K562 (cell line): ENCODE measurements at regions not wholly inside any gene's neighbourhood (a gene's known extent, or its start where the extent isn't known, plus 50 kb on each side); places are given as distances from the start of the nearest gene placed in this dataset.

Source experiments
- ETV6 ChIP-seq, 3 experiments: fragments of 150-350 bp in 1 of 3; sonication (generic) in 1 of 3; formaldehyde crosslinking in 1 of 3; IDR thresholded peaks; 2 replicates each; pipeline versions ENCODE4 v1.6.1 to v1.8.0; 2014 to 2022; ENCODE audit warnings: borderline replicate concordance in 2 of 3, low read depth in 2 of 3, antibody characterized with exemption in 1 of 3, low read length in 1 of 3, mild to moderate bottlenecking in 1 of 3, missing genetic modification reagents in 1 of 3
- HDAC2 ChIP-seq: fragments of 450-650 bp; IDR thresholded peaks from 2 replicates; pipeline ENCODE4 v1.6.1; 2016; ENCODE audit warnings: mild to moderate bottlenecking
- HMGN3 ChIP-seq: IDR thresholded peaks from 2 replicates; pipeline ENCODE4 v1.6.1; 2011; ENCODE audit warnings: borderline replicate concordance, low read depth, mild to moderate bottlenecking, mixed read lengths, low read length; ENCODE audit not compliant: insufficient read length; ENCODE audit errors: extremely low read depth
- MAFK ChIP-seq: IDR thresholded peaks from 2 replicates; pipeline ENCODE4 v1.6.1; 2011; ENCODE audit warnings: low read length, improper control_type of control experiment
- MED1 ChIP-seq: sonication (generic); formaldehyde crosslinking; IDR thresholded peaks from 2 replicates; pipeline ENCODE4 v1.8.1; 2023; ENCODE audit warnings: missing genetic modification reagents, borderline replicate concordance

DNA sequence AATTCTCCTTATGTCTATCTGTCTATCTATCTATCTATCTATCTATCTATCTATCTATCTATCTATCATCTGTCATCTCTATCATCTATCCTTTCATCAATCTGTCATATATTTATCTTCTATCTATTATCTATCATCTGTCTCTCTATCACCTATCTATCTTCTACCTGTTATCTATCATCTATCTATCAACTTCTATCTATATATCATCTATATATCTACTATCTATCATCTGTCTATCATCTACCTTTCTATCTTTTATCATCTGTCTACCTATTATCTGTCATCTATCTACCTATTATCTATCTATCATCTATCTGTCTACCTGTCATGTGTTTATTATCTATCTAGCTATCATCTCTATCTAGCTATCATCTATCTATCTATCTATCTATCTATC, 124.7 kb upstream of the C1orf174 start:
- TF ChIP-seq ETV6 (IDR thresholded peaks at IDR 0.05; ENCODE audit: borderline replicate concordance in 1 of 2, low read depth in 2 of 2, low read length in 1 of 2) (no peak), ETV6 (CRISPR knock-in tag; IDR thresholded peaks at IDR 0.05; ENCODE audit: borderline replicate concordance) (no peak), MAFK (no peak), HMGN3 (no peak), MED1 (CRISPR knock-in tag) (no peak), HDAC2 (no peak)
